ENCODE measurements at regions not wholly inside any gene's neighbourhood (a gene's known extent, or its start where the extent isn't known, plus 50 kb on each side); places are given as distances from the start of the nearest gene placed in this dataset.

DNA sequence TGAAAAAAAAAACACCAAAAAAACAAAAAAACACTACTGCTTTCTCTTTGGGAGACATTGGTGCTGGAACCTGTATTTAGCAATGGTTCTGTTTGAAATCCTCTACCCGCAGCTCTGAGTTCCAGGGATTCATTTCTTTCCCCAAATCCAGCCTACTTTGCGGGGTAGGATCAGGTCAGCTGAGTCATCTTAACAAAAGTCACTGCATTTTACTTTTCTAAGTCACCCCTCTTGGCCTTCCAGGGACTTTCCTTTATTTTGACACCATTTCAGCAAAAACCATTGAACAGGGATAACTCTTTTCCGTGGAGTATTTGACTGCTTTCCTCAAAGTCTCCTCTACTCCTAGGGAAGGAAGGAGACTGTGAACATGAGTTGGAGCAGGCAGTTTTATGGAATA, 837.6 kb downstream of the MAFB start:
- TF ChIP-seq EZH2 (IDR thresholded peaks at IDR 0.05; ENCODE audit: insufficient read depth, poor library complexity, severe bottlenecking), result no peak
- TF ChIP-seq EZH2phosphoT487 (IDR thresholded peaks at IDR 0.05; ENCODE audit: insufficient read depth, low read depth), result no peak
